Uterus (tissue), 3 donors: ENCODE measurements at regions not wholly inside any gene's neighbourhood (a gene's known extent, or its start where the extent isn't known, plus 50 kb on each side); places are given as distances from the start of the nearest gene placed in this dataset.

Experiments
- DNase-seq, 2 donors: peaks; one replicate each; pipeline ENCODE4 v3.0.0-alpha.2; 2019 to 2020
- H3K27ac ChIP-seq, 2 donors: fragments of 200-600 bp; sonication (generic); 1 replicate in 1 of 2; 2 replicates in 1 of 2; pipeline ENCODE4 v1.5.1; 2016 to 2018
- H3K27me3 ChIP-seq, 2 donors: fragments of 200-600 bp; sonication (generic); one replicate each; pipeline ENCODE4 v1.5.1; 2018 to 2019; ENCODE audit warnings: control low read depth in 1 of 2
- H3K36me3 ChIP-seq, 2 donors: fragments of 200-600 bp; sonication (generic); one replicate each; pipeline ENCODE4 v1.5.1; 2019; ENCODE audit warnings: control low read depth in 1 of 2
- H3K4me1 ChIP-seq, 2 donors: fragments of 200-600 bp; sonication (generic); one replicate each; pipeline ENCODE4 v1.5.1; 2018 to 2019; ENCODE audit warnings: control low read depth in 1 of 2
- H3K4me3 ChIP-seq, 2 donors: fragments of 200-600 bp; sonication (generic); 1 replicate in 1 of 2; 2 replicates in 1 of 2; pipeline ENCODE4 v1.5.1; 2018 to 2019; ENCODE audit warnings: mild to moderate bottlenecking in 1 of 2
- H3K9me3 ChIP-seq, 2 donors: fragments of 200-600 bp; sonication (generic); one replicate each; pipeline ENCODE4 v1.5.1; 2019; ENCODE audit warnings: control low read depth in 1 of 2
- POLR2A ChIP-seq, 2 donors: fragments of 450-650 bp; IDR thresholded peaks; one replicate each; pipeline ENCODE4 v1.6.1; 2016; ENCODE audit warnings: antibody characterized with exemption in 2 of 2, mild to moderate bottlenecking in 1 of 2, moderate library complexity in 1 of 2
- intact Hi-C: fragments of 100-400 bp; cut with DNase I; formaldehyde crosslinking; loops from one replicate; pipeline ENCODE4 v1.15.1; 2023; ENCODE audit warnings: low total_unique reads
- TF ChIP-seq, protein P1 (sequence below), 4 experiments: fragments of 200-600 bp in 2 of 4; fragments of 450-650 bp in 2 of 4; sonication (generic) in 2 of 4; IDR thresholded peaks; one replicate each; pipeline ENCODE4 v1.5.1; 2016 to 2019; ENCODE audit warnings: antibody characterized with exemption in 4 of 4, mild to moderate bottlenecking in 2 of 4, moderate library complexity in 1 of 4
- donor health status: DM: yes; HTN: yes; CAD: no.

- Histone ChIP-seq H3K9me3 (no peaks in the 10 kb centered on the region), H3K27me3 (no peaks in the 10 kb centered on the region)
- TF ChIP-seq POLR2A (IDR thresholded peaks at IDR 0.05): no peak
- TF ChIP-seq, protein P1, sequence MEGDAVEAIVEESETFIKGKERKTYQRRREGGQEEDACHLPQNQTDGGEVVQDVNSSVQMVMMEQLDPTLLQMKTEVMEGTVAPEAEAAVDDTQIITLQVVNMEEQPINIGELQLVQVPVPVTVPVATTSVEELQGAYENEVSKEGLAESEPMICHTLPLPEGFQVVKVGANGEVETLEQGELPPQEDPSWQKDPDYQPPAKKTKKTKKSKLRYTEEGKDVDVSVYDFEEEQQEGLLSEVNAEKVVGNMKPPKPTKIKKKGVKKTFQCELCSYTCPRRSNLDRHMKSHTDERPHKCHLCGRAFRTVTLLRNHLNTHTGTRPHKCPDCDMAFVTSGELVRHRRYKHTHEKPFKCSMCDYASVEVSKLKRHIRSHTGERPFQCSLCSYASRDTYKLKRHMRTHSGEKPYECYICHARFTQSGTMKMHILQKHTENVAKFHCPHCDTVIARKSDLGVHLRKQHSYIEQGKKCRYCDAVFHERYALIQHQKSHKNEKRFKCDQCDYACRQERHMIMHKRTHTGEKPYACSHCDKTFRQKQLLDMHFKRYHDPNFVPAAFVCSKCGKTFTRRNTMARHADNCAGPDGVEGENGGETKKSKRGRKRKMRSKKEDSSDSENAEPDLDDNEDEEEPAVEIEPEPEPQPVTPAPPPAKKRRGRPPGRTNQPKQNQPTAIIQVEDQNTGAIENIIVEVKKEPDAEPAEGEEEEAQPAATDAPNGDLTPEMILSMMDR (IDR thresholded peaks at IDR 0.05): no peak
Observed at GRCh38 chr2:163266772-163267171, 428.2 kb upstream of the KCNH7 start.

DNA sequence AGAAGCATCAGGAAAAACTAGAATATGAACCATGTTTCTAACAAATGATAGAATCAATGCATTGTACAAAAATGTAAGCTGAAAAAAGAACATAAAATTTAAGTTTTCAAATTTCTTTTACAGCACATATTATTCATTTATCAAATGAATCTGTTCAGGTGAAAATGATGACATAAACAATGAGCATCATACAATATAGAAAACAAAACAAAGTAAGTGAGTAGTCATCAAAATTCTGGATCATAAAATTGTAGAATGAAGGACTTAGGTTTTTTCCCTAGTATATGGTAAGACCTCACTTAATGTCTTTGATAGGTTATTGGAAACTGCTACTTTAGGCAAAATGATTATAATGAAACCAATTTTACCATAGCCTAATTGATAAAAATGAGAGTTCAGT lies 427.0 kb upstream of the KCNH7 start:
- DNase-seq: no peak
- no peak for TF ChIP-seq POLR2A (IDR thresholded peaks at IDR 0.05)
- TF ChIP-seq, protein P1 (IDR thresholded peaks at IDR 0.05): no peak
- H3K27ac ChIP-seq: no peak overlapping the region

More at GRCh38 chr2:163266772-163267171, 428.2 kb upstream of the KCNH7 start:
- no peak overlapping the region for H3K4me3 ChIP-seq
- no peaks in the 10 kb centered on the region for H3K36me3 ChIP-seq
- intact Hi-C loops: no loop called here
- DNase-seq: no peak
- no peak overlapping the region for H3K27ac ChIP-seq
- H3K4me1 ChIP-seq: no peaks in the 10 kb centered on the region

DNA sequence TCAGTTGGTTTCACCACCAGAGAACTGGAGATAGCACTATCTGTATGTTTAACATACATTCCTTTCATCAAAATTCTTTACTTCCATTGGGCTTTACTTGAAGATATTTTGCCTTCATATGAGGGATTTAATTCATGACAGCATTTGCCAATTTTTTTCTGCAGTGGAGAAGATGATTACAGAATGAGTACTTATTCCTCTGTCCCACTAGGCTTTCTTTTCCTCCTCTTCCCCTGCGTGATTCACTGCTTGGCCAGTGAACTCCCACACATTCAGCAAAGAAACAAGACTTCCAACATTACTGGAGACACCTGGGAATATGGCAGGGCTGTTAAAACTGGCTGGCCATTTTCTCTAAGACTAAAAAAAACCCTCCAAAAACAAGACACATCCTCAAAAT lies 425.8 kb upstream of the KCNH7 start:
- H3K9me3 ChIP-seq: no peaks in the 10 kb centered on the region
- no peaks in the 10 kb centered on the region for H3K36me3 ChIP-seq
- intact Hi-C loops: no loop called here
- DNase-seq: no peak
- no peak overlapping the region for H3K4me3 ChIP-seq
- H3K27ac ChIP-seq: no peak overlapping the region
- H3K4me1 ChIP-seq: no peaks in the 10 kb centered on the region
- no peaks in the 10 kb centered on the region for H3K27me3 ChIP-seq
- TF ChIP-seq, protein P1 (IDR thresholded peaks at IDR 0.05): no peak
- TF ChIP-seq POLR2A (IDR thresholded peaks at IDR 0.05): no peak

More for the DNA sequence above, 427.0 kb upstream of the KCNH7 start:
- H3K27me3 ChIP-seq: no peaks in the 10 kb centered on the region
- H3K4me3 ChIP-seq: no peak overlapping the region
- no peaks in the 10 kb centered on the region for H3K9me3 ChIP-seq
- no peaks in the 10 kb centered on the region for H3K36me3 ChIP-seq
- H3K4me1 ChIP-seq: no peaks in the 10 kb centered on the region
- intact Hi-C loops: no loop called here

DNA sequence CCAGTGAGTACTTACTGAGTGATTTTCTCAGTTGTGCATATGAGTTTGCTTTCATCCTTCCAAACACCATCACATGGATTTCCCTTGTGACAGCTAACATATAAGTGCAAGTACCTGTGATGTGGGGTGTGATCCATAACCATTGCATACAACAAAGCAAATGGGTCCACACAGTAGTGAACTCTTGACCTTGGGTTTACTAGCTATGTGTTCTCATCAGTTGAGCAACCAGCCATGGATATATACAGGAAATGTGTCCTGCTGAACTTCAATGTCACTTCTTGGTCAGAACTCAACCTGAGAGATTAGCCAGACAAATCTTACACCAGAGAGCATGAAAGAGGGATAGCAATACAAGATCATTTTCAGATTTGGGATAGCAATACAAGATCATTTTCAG lies 420.9 kb upstream of the KCNH7 start:
- no peaks in the 10 kb centered on the region for H3K36me3 ChIP-seq
- no peaks in the 10 kb centered on the region for H3K4me1 ChIP-seq
- intact Hi-C loops: no loop called here
- H3K4me3 ChIP-seq: no peak overlapping the region
- no peak for TF ChIP-seq POLR2A (IDR thresholded peaks at IDR 0.05)
- TF ChIP-seq, protein P1 (IDR thresholded peaks at IDR 0.05): no peak
- H3K9me3 ChIP-seq: no peaks in the 10 kb centered on the region
- no peak for DNase-seq
- H3K27me3 ChIP-seq: no peaks in the 10 kb centered on the region
- no peak overlapping the region for H3K27ac ChIP-seq

- Histone ChIP-seq H3K4me1 (no peaks in the 10 kb centered on the region), H3K27me3 (no peaks in the 10 kb centered on the region), H3K9me3 (no peaks in the 10 kb centered on the region), H3K4me3 (no peak overlapping the region), H3K27ac (no peak overlapping the region), H3K36me3 (no peaks in the 10 kb centered on the region)
- DNase-seq: no peak
- TF ChIP-seq POLR2A (IDR thresholded peaks at IDR 0.05): no peak
- TF ChIP-seq, protein P1 (IDR thresholded peaks at IDR 0.05): no peak
- intact Hi-C loops: no loop called here
Observed at GRCh38 chr2:163255086-163255485, 416.5 kb upstream of the KCNH7 start.
